Neural cell (in vitro differentiated cells): ENCODE measurements at regions not wholly inside any gene's neighbourhood (a gene's known extent, or its start where the extent isn't known, plus 50 kb on each side); places are given as distances from the start of the nearest gene placed in this dataset.

Experiments used
- H2AFZ ChIP-seq: fragments of 200-600, 300-800 bp; sonication (generic), shearing (Covaris generic); 2 replicates; pipeline ENCODE4 v1.6.0; 2014; ENCODE audit warnings: low read depth, mild to moderate bottlenecking, antibody characterized with exemption, low read length, moderate library complexity
- H3F3A ChIP-seq: fragments of 200-600 bp; shearing (Covaris generic); 2 replicates; pipeline ENCODE4 v1.6.1; 2016; ENCODE audit warnings: mild to moderate bottlenecking, moderate library complexity, mixed read lengths, antibody characterized with exemption, low read length; ENCODE audit not compliant: insufficient read depth, poor library complexity, severe bottlenecking
- H3K27ac ChIP-seq: fragments of 200-600, 300-800 bp; sonication (generic), shearing (Covaris generic); 2 replicates; pipeline ENCODE4 v1.5.1; 2014; ENCODE audit warnings: mild to moderate bottlenecking, low read length, moderate library complexity
- H3K27me3 ChIP-seq: fragments of 300-800, 200-600 bp; sonication (generic), shearing (Covaris generic); 2 replicates; pipeline ENCODE4 v1.6.0; 2014; ENCODE audit warnings: mild to moderate bottlenecking, low read depth, low read length, moderate library complexity; ENCODE audit not compliant: insufficient read depth
- H3K36me3 ChIP-seq: fragments of 300-800, 200-600 bp; sonication (generic), shearing (Covaris generic); 2 replicates; pipeline ENCODE4 v1.5.1; 2014; ENCODE audit warnings: mild to moderate bottlenecking, antibody characterized with exemption, low read length, moderate library complexity; ENCODE audit not compliant: insufficient read depth
- H3K4me2 ChIP-seq: fragments of 300-800, 200-600 bp; sonication (generic), shearing (Covaris generic); 2 replicates; pipeline ENCODE4 v1.6.0; 2014; ENCODE audit warnings: mild to moderate bottlenecking, low read length
- H3K4me3 ChIP-seq: fragments of 300-800, 200-600 bp; sonication (generic), shearing (Covaris generic); 2 replicates; pipeline ENCODE4 v1.5.1; 2014; ENCODE audit warnings: mild to moderate bottlenecking, low read length, moderate library complexity
- H3K79me2 ChIP-seq: fragments of 200-600 bp; shearing (Covaris generic); replicated peaks from 2 replicates; pipeline ENCODE4 v1.6.0; 2014; ENCODE audit warnings: mild to moderate bottlenecking, low read length, moderate library complexity; ENCODE audit not compliant: insufficient read depth
- H3K9ac ChIP-seq: fragments of 300-800, 200-600 bp; sonication (generic), shearing (Covaris generic); 2 replicates; pipeline ENCODE4 v1.6.1; 2016; ENCODE audit warnings: mild to moderate bottlenecking, low read length, mixed read lengths
- H3K9me2 ChIP-seq: fragments of 200-600 bp; shearing (Covaris generic); 2 replicates; pipeline ENCODE4 v1.6.1; 2016; ENCODE audit warnings: mild to moderate bottlenecking, low read length, mixed read lengths; ENCODE audit not compliant: insufficient read depth
- H3K9me3 ChIP-seq: fragments of 200-600, 300-800 bp; sonication (generic), shearing (Covaris generic); 2 replicates; pipeline ENCODE4 v1.6.1; 2016; ENCODE audit warnings: mild to moderate bottlenecking, mixed run types, low read length, moderate library complexity, mixed read lengths
- H4K20me1 ChIP-seq: fragments of 200-600 bp; shearing (Covaris generic); 2 replicates; pipeline ENCODE4 v1.6.1; 2016; ENCODE audit warnings: mild to moderate bottlenecking, mixed run types; ENCODE audit not compliant: insufficient read depth
- EP300 ChIP-seq: fragments of 450-650 bp; conservative IDR thresholded peaks from 2 replicates; pipeline ENCODE4 v1.6.1; 2014; ENCODE audit warnings: antibody characterized with exemption, mild to moderate bottlenecking, moderate library complexity; ENCODE audit not compliant: poor library complexity, severe bottlenecking
- MXI1 ChIP-seq: fragments of 450-650 bp; conservative IDR thresholded peaks from 2 replicates; pipeline ENCODE4 v1.6.1; 2014; ENCODE audit warnings: antibody characterized with exemption, mild to moderate bottlenecking; ENCODE audit not compliant: poor library complexity, severe bottlenecking
- RAD21 ChIP-seq: fragments of 450-650 bp; conservative IDR thresholded peaks from 2 replicates; pipeline ENCODE4 v1.6.1; 2014; ENCODE audit warnings: antibody characterized with exemption, mild to moderate bottlenecking, moderate library complexity
- SMC3 ChIP-seq: fragments of 450-650 bp; conservative IDR thresholded peaks from 2 replicates; pipeline ENCODE4 v1.6.1; 2014; ENCODE audit warnings: antibody characterized with exemption, mild to moderate bottlenecking, moderate library complexity; ENCODE audit not compliant: poor library complexity
- TAF1 ChIP-seq: IDR thresholded peaks from 2 replicates; pipeline ENCODE4 v1.6.1; 2012; ENCODE audit warnings: low read depth
- TF ChIP-seq, protein P1 (sequence below): fragments of 450-650 bp; IDR thresholded peaks from 2 replicates; pipeline ENCODE4 v1.5.1; 2014; ENCODE audit warnings: antibody characterized with exemption, mild to moderate bottlenecking, moderate library complexity; ENCODE audit not compliant: poor library complexity, severe bottlenecking
- TF ChIP-seq, protein P2 (sequence below): IDR thresholded peaks from 2 replicates; pipeline ENCODE4 v1.6.1; 2012; ENCODE audit warnings: borderline replicate concordance

DNA sequence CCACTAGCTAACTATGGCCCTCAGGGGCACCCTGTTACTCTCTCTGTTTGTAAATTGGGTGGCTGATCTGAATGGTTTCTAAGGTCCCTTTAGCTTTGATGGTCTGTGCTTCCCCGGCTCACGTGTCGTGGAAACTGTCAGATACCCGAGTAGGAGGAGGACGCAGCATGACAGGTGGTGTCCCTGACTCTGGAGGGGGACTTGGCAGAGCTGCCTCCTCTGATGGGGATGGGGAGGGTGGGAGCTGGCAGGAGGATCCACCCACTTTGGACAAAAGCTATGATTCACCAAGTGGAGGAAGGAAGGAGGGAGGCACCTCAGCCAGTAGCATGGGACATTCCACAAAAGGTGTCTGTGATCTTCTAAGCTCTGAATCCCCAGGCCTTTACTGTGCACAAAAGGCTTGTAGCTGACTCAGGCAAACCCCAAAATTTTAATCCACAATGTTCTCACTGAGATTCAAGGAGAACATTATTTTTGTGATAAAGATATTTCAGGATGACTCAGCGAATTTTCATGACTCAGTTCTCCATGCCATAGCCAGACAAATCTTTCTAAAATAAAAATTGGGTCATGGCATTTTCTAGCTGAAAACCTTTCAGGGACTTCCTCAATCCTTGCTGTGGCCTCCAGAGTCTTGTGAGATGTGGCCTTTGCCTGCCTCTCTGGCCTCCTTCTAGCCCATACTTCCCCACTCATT is 131.0 kb upstream of the BRINP1 start:
- Histone ChIP-seq H2AFZ (no peak overlapping the region), H3K79me2 (no peaks in the 10 kb centered on the region), H3K9me3 (no peaks in the 10 kb centered on the region), H3K27me3 (no peaks in the 10 kb centered on the region), H3K4me2 (no peak overlapping the region), H3F3A (no peaks in the 10 kb centered on the region), H3K9ac (no peak overlapping the region), H3K27ac (no peak overlapping the region), H3K36me3 (no peaks in the 10 kb centered on the region), H3K4me3 (no peak overlapping the region), H4K20me1 (no peaks in the 10 kb centered on the region), H3K9me2 (no peaks in the 10 kb centered on the region)
- TF ChIP-seq RAD21 (no peak), MXI1 (no peak)

DNA sequence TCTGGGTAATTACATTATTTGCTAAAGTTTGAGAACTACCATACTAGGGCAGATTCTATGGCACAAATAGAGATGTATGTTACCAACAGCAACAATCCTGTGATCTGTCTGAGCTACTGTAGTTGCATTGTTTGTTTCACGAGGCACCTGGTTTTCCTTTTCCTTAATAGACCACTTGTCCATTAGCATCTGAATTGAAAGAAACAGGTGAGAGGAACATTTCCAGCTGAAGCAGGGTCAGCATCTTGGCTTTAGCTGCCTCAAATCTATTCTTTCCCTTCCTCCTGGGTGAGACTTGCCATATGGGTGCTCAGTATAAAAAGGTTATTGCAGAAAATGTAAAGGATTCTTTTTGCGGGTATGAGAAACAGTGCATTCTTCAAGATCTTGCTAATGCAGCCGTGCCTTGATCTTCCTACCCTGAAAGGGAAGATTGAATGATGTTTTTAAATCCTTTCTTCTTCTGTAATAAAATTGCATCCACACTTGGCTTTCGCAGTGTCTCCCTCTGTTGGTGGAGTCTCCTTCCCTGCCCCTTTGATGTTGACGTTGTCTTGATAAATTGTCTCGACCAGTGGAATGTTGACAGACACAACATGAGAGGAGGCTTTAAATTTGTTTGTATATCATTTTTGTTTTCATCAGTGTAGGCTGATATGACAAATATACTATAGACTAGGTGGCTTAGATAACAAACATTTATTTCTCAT is 118.0 kb upstream of the BRINP1 start:
- Histone ChIP-seq H3K36me3 (no peaks in the 10 kb centered on the region), H3K9ac (no peak overlapping the region)

More for the DNA sequence above, 118.0 kb upstream of the BRINP1 start:
- no peak overlapping the region for H3K27ac ChIP-seq
- no peak overlapping the region for H3K4me2 ChIP-seq
- TF ChIP-seq EP300, result no peak
- TF ChIP-seq TAF1, result no peak
- TF ChIP-seq, protein P1, sequence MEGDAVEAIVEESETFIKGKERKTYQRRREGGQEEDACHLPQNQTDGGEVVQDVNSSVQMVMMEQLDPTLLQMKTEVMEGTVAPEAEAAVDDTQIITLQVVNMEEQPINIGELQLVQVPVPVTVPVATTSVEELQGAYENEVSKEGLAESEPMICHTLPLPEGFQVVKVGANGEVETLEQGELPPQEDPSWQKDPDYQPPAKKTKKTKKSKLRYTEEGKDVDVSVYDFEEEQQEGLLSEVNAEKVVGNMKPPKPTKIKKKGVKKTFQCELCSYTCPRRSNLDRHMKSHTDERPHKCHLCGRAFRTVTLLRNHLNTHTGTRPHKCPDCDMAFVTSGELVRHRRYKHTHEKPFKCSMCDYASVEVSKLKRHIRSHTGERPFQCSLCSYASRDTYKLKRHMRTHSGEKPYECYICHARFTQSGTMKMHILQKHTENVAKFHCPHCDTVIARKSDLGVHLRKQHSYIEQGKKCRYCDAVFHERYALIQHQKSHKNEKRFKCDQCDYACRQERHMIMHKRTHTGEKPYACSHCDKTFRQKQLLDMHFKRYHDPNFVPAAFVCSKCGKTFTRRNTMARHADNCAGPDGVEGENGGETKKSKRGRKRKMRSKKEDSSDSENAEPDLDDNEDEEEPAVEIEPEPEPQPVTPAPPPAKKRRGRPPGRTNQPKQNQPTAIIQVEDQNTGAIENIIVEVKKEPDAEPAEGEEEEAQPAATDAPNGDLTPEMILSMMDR, result no peak
- TF ChIP-seq SMC3, result no peak
- TF ChIP-seq, protein P2, sequence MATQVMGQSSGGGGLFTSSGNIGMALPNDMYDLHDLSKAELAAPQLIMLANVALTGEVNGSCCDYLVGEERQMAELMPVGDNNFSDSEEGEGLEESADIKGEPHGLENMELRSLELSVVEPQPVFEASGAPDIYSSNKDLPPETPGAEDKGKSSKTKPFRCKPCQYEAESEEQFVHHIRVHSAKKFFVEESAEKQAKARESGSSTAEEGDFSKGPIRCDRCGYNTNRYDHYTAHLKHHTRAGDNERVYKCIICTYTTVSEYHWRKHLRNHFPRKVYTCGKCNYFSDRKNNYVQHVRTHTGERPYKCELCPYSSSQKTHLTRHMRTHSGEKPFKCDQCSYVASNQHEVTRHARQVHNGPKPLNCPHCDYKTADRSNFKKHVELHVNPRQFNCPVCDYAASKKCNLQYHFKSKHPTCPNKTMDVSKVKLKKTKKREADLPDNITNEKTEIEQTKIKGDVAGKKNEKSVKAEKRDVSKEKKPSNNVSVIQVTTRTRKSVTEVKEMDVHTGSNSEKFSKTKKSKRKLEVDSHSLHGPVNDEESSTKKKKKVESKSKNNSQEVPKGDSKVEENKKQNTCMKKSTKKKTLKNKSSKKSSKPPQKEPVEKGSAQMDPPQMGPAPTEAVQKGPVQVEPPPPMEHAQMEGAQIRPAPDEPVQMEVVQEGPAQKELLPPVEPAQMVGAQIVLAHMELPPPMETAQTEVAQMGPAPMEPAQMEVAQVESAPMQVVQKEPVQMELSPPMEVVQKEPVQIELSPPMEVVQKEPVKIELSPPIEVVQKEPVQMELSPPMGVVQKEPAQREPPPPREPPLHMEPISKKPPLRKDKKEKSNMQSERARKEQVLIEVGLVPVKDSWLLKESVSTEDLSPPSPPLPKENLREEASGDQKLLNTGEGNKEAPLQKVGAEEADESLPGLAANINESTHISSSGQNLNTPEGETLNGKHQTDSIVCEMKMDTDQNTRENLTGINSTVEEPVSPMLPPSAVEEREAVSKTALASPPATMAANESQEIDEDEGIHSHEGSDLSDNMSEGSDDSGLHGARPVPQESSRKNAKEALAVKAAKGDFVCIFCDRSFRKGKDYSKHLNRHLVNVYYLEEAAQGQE, result no peak
- H3K4me3 ChIP-seq, result no peak overlapping the region
- H2AFZ ChIP-seq, result no peak overlapping the region
- H3K27me3 ChIP-seq, result no peaks in the 10 kb centered on the region
- H3K9me2 ChIP-seq, result no peaks in the 10 kb centered on the region
- H4K20me1 ChIP-seq, result no peaks in the 10 kb centered on the region
- H3K79me2 ChIP-seq, result no peaks in the 10 kb centered on the region
- H3F3A ChIP-seq, result no peaks in the 10 kb centered on the region
- H3K9me3 ChIP-seq, result no peaks in the 10 kb centered on the region
